Adrenal gland (tissue), 9 donors: ENCODE measurements at regions not wholly inside any gene's neighbourhood (a gene's known extent, or its start where the extent isn't known, plus 50 kb on each side); places are given as distances from the start of the nearest gene placed in this dataset.

ENCODE experiments used
- DNase-seq, 7 donors: peaks; one replicate each; pipeline ENCODE4 v3.0.0-alpha.2; 2019 to 2020
- H3K27ac ChIP-seq, 5 donors: fragments of 200-600 bp; sonication (generic) in 4 of 5; 1 replicate in 3 of 5; 2 replicates in 2 of 5; pipeline versions ENCODE4 v1.5.1 to v1.8.0; 2016 to 2020; ENCODE audit warnings: mild to moderate bottlenecking in 1 of 5
- H3K27me3 ChIP-seq: fragments of 200-600 bp; 2 replicates; pipeline ENCODE4 v1.8.0; 2021
- H3K36me3 ChIP-seq, 2 donors: fragments of 200-600 bp; replicated peaks in 1 of 2; 1 replicate in 1 of 2; 2 replicates in 1 of 2; pipeline versions ENCODE4 v1.5.1 to v1.8.0; 2018 to 2022
- H3K4me1 ChIP-seq, 2 donors: fragments of 200-600 bp; replicated peaks in 1 of 2; 1 replicate in 1 of 2; 2 replicates in 1 of 2; pipeline versions ENCODE4 v1.5.1 to v1.8.0; 2018 to 2021
- H3K4me3 ChIP-seq, 4 donors: fragments of 200-600 bp; sonication (generic) in 3 of 4; one replicate each; pipeline ENCODE4 v1.5.1; 2016 to 2018
- H3K9me3 ChIP-seq, 3 donors: fragments of 200-600 bp; sonication (generic) in 1 of 3; replicated peaks in 1 of 3; 1 replicate in 2 of 3; 2 replicates in 1 of 3; pipeline versions ENCODE4 v1.5.1 to v1.8.0; 2016 to 2021
- CTCF ChIP-seq, 6 experiments: fragments of 450-650 bp in 4 of 6; fragments of 200-600 bp in 2 of 6; sonication (generic) in 1 of 6; IDR thresholded peaks; 1 replicate in 5 of 6; 2 replicates in 1 of 6; pipeline versions ENCODE4 v1.5.1 to v1.8.0; 2016 to 2021; ENCODE audit warnings: antibody characterized with exemption in 6 of 6, mild to moderate bottlenecking in 2 of 6, moderate library complexity in 1 of 6
- POLR2A ChIP-seq, 2 donors: fragments of 450-650 bp; IDR thresholded peaks; one replicate each; pipeline ENCODE4 v1.6.1; 2017; ENCODE audit warnings: antibody characterized with exemption in 2 of 2, mild to moderate bottlenecking in 2 of 2, moderate library complexity in 1 of 2
- WGBS, 4 donors: extraction: QIAGEN DNeasy Blood & Tissue Kit in 2 of 4; methylation state at CpG; one replicate each; pipeline versions ENCODE4 v1.1.5 to v1.1.7; 2013 to 2017; 5-methylcytosine and 5-hydroxymethylcytosine counted together
- intact Hi-C, 2 donors: fragments of 100-400 bp; cut with DNase I; formaldehyde crosslinking; loops; one replicate each; pipeline versions ENCODE4 v1.14.1 to v1.15.0; 2022 to 2023
- donor health status: healthy with polysubstance abuse.
- donor health status: Bipolar disorder and iron deficiency.
- donor health status: DM: yes; HTN: yes; CAD: no.
- donor health status: DM: no; HTN: no; CAD: no.
- donor health status: DM: no; HTN: no; CAD: no.

GRCh38 chr4:128707864-128708263 is 101.6 kb upstream of the JADE1 start:
- intact Hi-C loops = no loop called here
- Histone ChIP-seq H3K36me3 (no peaks in the 10 kb centered on the region), H3K9me3 (no peaks in the 10 kb centered on the region), H3K27me3 (no peaks in the 10 kb centered on the region), H3K4me3 (no peak overlapping the region), H3K4me1 (peaks cover 0 to 5% of the 10 kb centered on the region in 2 donors), H3K27ac (no peak overlapping the region)
- 65 to 77% (median 71%) methylated on average over 6 of the region's 6 CpGs for WGBS, 4 donors
- no peak for TF ChIP-seq POLR2A (IDR thresholded peaks at IDR 0.05)
- no peak for TF ChIP-seq CTCF (IDR thresholded peaks at IDR 0.05)
- DNase-seq = no peak

- no peak for TF ChIP-seq POLR2A (IDR thresholded peaks at IDR 0.05)
- no peak for TF ChIP-seq CTCF (IDR thresholded peaks at IDR 0.05)
- no peaks in the 10 kb centered on the region for H3K9me3 ChIP-seq
- intact Hi-C loops = no loop called here
- no peaks in the 10 kb centered on the region for H3K27me3 ChIP-seq
- WGBS, 4 donors = 92 to 96% (median 94%) methylated on average over 14 of the region's 14 CpGs
- H3K36me3 ChIP-seq = no peaks in the 10 kb centered on the region
- no peak overlapping the region for H3K27ac ChIP-seq
- DNase-seq = no peak
- no peak overlapping the region for H3K4me3 ChIP-seq
- no peaks in the 10 kb centered on the region for H3K4me1 ChIP-seq
These were observed 105.6 kb upstream of the JADE1 start for GRCh38 chr4:128703948-128704347.

- DNase-seq = no peak
- WGBS, 4 donors = 40 to 100% (median 90%) methylated on average over 1 of the region's 1 CpG
- no peaks in the 10 kb centered on the region for H3K4me1 ChIP-seq
- H3K27ac ChIP-seq = no peak overlapping the region
- H3K27me3 ChIP-seq = no peaks in the 10 kb centered on the region
- TF ChIP-seq CTCF (IDR thresholded peaks at IDR 0.05) = no peak
- no peak for TF ChIP-seq POLR2A (IDR thresholded peaks at IDR 0.05)
- no peaks in the 10 kb centered on the region for H3K9me3 ChIP-seq
- no peak overlapping the region for H3K4me3 ChIP-seq
- H3K36me3 ChIP-seq = no peaks in the 10 kb centered on the region
- intact Hi-C loops = no loop called here
These were observed 108.7 kb upstream of the JADE1 start for GRCh38 chr4:128700659-128701350.

GRCh38 chr4:128698386-128698785 is 111.1 kb upstream of the JADE1 start:
- intact Hi-C loops = no loop called here
- 63 to 81% (median 72%) methylated on average over 2 of the region's 2 CpGs for WGBS, 4 donors
- Histone ChIP-seq H3K4me1 (no peaks in the 10 kb centered on the region), H3K27me3 (no peaks in the 10 kb centered on the region), H3K27ac (no peak overlapping the region), H3K4me3 (no peak overlapping the region), H3K36me3 (no peaks in the 10 kb centered on the region), H3K9me3 (no peaks in the 10 kb centered on the region)
- DNase-seq = no peak
- TF ChIP-seq POLR2A (IDR thresholded peaks at IDR 0.05) (no peak), CTCF (IDR thresholded peaks at IDR 0.05) (no peak)
